22Rv1 (cell line): ENCODE measurements at regions not wholly inside any gene's neighbourhood (a gene's known extent, or its start where the extent isn't known, plus 50 kb on each side); places are given as distances from the start of the nearest gene placed in this dataset.

Experiments
- H3K27ac ChIP-seq: fragments of 450-650 bp; 2 replicates; pipeline ENCODE4 v1.5.1; 2017
- CTCF ChIP-seq: fragments of 450-650 bp; IDR thresholded peaks from 2 replicates; pipeline ENCODE4 v1.5.1; 2017; ENCODE audit warnings: mild to moderate bottlenecking
- ZFX ChIP-seq: fragments of 450-650 bp; IDR thresholded peaks from 2 replicates; pipeline ENCODE4 v1.6.1; 2017; ENCODE audit warnings: antibody characterized with exemption, borderline replicate concordance

- no peak for TF ChIP-seq CTCF
- TF ChIP-seq ZFX = no peak
These were observed 2292.6 kb upstream of the C9orf72 start for GRCh38 chr9:29865764-29866313.

GRCh38 chr9:29866556-29866955 is 2293.3 kb upstream of the C9orf72 start:
- H3K27ac ChIP-seq = peak overlapping the region; percentile 55
- TF ChIP-seq CTCF (no peak), ZFX (no peak)

More at GRCh38 chr9:29865764-29866313, 2292.6 kb upstream of the C9orf72 start:
- H3K27ac ChIP-seq = peak overlapping the region; percentile 55

DNA sequence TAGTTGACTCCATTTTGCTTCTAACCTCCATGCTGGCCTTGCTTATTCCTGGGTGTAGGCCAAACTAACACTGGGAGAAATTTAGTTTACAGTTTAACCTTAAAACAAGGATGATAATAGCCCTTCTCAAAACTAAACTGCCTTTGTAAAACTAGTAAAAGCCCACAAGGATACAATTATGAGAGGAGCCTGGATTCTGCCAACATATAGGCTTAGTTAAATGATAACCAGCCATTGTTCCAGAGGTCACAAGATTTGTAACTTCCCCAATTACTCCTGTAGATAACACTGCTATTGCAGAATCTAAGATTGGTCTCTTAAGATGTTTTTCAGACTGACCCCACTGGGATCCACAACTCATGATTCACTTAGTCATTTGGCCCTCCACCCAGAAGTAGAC is 2300.3 kb upstream of the C9orf72 start:
- no peak overlapping the region for H3K27ac ChIP-seq
- no peak for TF ChIP-seq CTCF
- no peak for TF ChIP-seq ZFX

DNA sequence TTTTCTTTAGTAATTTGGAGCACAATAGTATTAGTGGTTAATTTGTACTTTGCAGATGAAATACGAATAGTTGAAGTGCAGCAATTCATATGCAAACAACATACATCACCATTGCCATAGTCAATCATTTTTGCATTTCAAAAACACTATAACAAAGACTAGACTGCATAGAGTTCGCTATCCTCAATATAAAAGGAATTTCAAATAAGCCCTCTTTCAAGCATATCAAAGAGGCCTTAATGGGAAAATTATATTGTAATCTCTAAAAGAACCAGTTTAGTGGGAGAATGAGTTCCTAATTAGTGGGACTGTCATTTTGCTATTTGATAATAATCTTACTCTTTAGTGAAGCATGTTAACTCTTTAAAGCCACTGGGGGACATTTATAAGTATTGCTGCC is 2302.3 kb upstream of the C9orf72 start:
- H3K27ac ChIP-seq = no peak overlapping the region
- TF ChIP-seq ZFX (no peak), CTCF (no peak)

GRCh38 chr9:29882767-29883166 is 2309.5 kb upstream of the C9orf72 start:
- H3K27ac ChIP-seq = no peak overlapping the region
- no peak for TF ChIP-seq ZFX

GRCh38 chr9:29906065-29906464 is 2332.8 kb upstream of the C9orf72 start:
- TF ChIP-seq CTCF (no peak), ZFX (no peak)
- no peak overlapping the region for H3K27ac ChIP-seq

- TF ChIP-seq CTCF (no peak), ZFX (no peak)
- H3K27ac ChIP-seq = no peak overlapping the region
These were observed 2354.8 kb upstream of the C9orf72 start for GRCh38 chr9:29928072-29928471.

- H3K27ac ChIP-seq = no peak overlapping the region
- TF ChIP-seq ZFX (no peak), CTCF (no peak)
These were observed 2366.3 kb upstream of the C9orf72 start for GRCh38 chr9:29939559-29939958.
